GM18498 (cell line): ENCODE measurements at regions not wholly inside any gene's neighbourhood (a gene's known extent, or its start where the extent isn't known, plus 50 kb on each side); places are given as distances from the start of the nearest gene placed in this dataset.
"Not testable (repeated sequence)": the region's sequence is repeated elsewhere in the genome, so short reads cannot be mapped to it uniquely, and the experiment has no call there.

Source experiments
- ATAC-seq: cut with Tn5 transposase; IDR thresholded peaks from one replicate; pipeline ENCODE4 v1.9.1; 2021; ENCODE audit warnings: mild to moderate bottlenecking, moderate library complexity; ENCODE audit not compliant: unreplicated experiment

DNA sequence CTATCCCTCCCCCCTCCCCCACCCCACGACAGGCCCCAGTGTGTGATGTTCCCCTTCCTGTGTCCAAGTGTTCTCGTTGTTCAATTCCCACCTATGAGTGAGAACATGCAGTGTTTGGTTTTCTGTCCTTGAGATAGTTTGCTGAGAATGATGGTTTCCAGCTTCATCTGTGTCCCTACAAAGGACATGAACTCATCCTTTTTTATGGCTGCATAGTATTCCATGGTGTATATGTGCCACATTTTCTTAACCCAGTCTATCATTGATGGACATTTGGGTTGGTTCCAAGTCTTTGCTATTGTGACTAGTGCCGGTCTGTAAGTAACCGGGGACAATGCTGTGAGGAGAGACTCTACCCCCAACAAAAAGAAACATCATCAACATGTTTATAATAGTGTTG lies 217.2 kb downstream of the SEC23IP start:
- ATAC-seq, result not testable (repeated sequence)

DNA sequence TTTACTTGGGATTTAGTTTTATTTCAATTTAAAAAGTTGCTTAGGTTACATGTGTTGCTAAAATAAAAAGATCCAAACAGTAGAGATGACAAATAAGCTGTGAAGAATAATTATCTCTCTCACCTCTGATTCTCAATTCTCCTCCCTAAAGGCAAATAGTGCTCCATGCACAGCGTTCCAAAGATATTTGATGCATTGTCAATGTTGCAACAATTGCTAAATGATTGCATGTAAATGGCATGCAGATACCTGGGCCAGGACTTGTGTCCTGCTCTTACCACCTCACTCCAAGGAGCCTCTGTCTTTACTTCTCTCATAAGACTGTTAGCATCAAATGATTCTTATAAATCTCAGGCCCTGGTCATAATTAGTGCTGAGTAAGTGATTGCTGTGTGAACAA lies 217.7 kb downstream of the SEC23IP start:
- ATAC-seq, result no peak

DNA sequence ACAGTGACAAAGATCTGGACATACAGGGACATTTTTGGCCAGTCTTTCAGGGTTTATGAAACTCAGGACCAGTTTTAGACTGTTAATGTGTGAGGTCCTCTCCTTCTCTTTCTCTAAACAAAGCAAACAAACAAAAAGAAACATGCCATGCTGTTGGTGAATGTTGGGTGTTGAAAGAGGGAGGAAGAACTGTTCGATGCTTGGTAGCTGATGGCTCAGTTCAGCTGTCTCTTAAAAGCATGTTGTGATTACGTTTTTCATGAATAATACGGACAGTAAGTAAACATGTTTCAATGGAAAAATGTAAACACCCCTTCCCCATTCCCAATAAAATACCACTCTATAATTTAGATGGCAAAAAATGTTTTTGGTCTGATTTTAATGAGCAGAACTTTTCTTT lies 219.1 kb downstream of the SEC23IP start:
- no peak for ATAC-seq

DNA sequence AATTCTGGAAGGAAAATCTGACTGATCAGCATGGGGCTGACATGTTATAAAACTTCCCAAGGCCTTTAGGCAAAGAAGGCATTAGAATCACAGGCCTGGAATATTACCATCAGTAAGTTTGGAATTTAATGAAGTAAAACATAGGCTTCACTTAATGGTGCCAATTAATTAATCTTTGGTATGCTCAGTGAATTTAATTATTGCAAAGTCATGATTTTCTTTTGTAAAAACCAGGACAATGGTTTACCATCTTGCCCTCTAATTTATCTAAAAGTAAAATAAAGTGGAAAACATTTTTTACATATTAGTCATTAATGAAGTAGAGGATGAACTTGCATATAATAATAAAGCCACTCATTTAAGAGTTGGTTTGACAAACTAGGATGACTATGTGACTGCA lies 220.3 kb downstream of the SEC23IP start:
- ATAC-seq, result no peak

DNA sequence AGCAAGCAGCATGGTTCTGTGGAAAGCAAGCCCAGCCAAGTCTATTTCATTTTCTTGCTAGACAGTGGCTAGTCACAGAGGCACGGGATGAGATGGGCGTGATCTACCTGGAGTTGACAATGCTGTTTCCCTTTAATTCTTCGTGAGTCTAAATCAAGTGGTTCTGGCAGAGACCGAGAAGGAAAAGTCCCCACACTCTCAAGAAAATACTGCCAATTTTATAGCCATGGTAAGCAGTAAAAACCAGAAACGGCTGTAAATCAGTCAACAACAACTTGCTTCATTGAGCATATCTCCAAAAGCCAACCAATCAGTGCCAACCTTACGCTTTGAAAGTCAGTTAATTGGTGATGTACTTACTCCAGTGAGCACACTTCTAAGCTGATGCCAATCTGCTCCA lies 223.4 kb downstream of the SEC23IP start:
- ATAC-seq, result no peak

DNA sequence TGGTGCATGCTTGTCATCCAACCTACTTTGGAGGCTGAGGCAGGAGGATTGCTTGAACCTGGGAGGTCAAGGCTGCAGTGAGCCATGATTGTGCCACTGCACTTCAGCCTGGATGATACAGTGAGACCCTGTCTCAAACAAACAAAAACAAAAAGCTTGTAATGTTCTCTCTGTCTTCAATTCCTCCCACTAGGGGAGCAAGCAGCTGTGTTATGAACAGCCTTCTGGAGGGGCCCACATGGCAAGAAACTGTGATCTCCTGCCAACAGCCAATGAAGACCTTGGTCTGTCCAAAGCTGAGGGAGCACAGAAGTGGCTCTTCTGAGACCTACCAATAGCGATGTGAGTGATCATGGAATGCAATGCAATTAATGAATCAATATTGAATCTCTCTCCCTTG lies 229.2 kb downstream of the SEC23IP start:
- no peak for ATAC-seq

DNA sequence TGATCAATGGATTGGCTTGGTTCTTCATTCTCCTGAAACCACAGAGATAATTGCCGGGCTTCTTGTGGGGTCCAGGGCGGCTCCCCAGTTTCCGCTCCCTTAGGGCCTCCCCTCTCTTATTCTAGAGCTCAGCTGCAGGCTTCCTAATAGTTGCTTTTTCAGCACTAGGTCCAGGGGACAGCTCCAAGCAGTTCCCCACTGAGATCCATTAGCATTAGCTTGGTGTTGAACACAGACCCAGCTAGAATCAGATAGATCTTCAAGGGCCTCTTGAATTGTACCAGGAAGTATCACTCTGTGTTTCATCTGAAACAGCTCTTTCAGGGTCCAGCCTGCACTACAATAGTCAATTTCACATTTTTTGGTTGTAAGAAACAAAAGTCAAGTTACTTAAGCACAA lies 238.7 kb downstream of the SEC23IP start:
- ATAC-seq, result no peak

DNA sequence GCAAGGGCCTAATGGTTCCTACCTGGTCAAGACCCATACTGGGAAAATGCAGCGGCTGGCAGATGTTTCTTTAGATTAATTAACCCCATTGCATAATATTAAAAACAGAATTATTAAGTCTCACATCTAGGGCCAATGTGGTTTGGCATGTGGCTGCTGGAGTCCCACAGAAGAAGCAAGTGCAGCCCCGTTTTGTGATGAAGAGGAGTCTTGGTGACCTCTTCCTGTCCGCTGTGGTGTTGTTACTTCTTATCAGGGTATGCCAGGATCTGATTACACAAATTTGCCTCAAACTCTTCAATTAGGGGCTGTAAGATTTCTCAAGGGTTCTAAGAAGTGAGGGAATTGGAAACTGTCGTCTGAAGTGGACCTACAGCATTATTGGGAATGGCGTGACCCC lies 240.3 kb downstream of the SEC23IP start:
- no peak for ATAC-seq

DNA sequence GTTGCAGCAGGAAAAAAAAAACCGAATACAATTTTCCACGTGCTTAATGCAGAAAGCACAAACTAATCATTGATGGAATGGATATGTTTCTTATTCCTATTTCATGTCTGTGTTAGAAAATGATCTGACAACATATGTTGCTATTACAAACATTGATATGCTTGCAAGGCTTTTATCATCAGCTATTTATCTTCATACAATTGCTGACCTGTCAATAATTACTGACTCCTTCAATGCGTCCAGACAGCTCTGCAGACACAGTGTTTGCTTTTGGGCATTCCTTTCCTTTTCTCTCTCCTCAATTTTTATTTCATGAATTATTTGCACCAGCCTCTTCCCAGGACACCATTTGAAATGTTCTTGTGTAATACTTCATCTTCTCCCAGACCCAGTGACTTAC lies 246.2 kb downstream of the SEC23IP start:
- no peak for ATAC-seq

DNA sequence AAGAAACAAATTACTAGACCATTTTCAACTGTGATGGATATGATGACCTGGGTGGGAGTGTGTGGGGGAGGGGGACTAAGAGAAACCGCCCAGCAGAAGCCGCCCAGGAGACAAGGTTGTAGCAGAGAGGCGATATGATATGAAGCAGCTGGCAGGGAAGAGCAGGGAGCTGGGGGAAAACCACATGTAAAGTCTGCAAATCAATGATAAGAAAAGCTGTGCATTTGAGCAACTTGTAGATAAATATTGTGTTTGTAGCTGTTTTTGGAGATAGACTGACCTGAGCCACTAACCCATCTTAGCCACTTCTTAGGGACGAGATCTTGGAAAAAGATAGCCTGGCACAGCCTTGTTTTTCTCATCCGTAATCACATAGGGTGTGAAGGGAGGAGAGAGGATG lies 252.6 kb downstream of the SEC23IP start:
- no peak for ATAC-seq

DNA sequence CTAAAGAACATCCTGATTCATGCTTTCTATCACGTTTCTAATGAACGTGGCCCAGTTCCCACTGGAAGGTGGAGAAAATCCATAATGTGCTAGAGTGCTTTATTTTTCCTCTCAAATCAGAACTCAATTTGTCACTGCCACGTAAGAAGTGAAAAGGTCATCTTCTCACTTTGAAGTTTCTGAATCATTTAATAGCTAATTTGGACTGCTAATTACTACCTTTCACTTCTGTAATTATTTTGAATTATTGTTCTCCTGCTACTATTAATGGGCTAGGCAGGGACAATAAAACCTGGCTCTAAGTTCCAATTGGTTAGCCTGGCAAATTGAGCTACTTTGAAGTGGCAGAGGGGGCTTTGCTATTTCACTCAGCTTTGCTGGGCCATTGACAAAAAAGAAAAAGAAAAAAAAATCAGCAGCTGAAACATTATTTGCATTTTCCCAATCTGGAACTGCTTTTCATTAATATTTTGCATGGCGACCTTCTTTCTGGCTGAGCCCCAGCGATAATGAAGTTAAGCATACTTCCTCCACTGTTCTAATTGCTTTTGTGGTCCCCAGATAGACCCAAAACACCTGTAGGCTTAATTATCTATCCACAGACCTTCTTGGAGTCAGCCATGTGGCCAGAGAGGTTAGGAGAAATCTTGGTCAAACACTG lies 264.2 kb downstream of the SEC23IP start:
- no peak for ATAC-seq

DNA sequence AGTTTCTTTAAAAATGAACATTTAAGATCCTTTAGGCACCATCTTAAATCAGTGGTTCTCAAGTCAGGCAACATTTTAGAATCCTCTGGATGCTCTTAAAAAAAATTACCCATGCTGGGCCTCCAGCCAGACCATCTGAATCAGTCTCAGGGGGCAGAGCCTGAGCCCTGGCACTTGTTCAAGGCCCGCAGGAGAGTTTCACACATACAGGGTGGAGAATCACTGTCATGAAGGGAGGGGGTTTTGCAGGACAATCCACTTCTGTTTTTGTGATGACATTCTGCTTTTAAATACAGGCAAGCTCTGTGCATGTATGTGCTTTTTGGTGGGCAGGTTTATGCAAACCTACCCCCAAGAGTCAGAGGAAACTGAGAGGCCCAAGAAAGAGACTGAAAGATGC lies 268.6 kb downstream of the SEC23IP start:
- no peak for ATAC-seq

DNA sequence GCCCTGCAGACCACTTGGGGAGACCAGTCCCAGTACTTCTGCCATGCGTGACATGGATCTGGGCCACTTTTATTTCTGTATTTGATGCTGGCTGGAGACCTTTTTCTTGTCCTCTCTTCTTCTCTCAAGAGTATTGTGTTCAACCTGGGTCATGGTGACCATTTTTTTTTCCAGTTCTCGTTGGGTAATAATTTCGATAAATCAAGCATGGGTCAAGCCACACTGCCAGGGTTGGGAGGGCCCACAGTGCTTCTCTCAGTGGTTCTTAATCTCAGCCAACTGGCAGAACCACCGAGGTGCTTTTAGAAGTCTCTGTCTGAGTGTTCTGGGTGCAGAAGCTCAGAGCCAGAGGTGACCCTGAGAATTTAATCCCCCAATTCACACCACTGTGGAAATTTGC lies 269.9 kb downstream of the SEC23IP start:
- ATAC-seq, result no peak

DNA sequence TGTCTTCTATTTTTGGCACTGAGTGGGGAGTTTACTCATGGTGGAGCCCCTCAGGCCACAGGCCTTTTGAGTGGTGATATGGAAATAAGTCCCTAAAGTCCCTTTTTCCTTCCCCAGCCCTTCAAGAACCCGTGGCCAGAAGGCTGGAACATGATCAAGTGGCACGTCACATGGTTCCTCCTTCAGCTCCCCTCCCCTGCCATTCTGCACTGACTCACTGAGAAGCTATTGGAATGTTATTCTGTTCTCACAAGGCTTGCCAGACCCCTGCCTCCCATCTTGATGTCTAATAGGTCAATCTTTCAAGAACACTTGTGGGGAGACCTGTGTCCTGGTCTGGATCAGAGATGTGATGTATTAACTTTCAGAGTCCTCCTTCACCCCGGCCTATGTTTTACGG lies 279.8 kb downstream of the SEC23IP start:
- ATAC-seq, result no peak

DNA sequence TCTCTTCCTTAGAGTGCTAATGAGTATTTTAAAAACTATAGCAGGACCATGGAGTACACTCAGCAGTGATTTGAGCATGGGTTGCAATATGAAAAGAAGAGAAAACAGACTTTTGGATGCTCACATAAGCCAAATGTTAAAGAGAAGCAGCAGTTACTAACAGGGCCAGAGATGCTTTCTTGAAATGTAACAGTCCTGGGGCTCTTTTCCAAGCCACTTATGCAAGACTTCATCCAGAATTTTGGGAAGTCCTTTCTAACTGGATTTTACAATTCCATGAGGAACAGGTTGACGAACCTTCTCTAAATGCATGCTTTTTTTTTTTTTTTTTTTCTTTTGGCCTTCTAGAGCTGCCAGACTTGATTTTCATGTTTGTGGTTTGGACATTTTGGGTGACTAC lies 282.0 kb downstream of the SEC23IP start:
- ATAC-seq, result no peak

DNA sequence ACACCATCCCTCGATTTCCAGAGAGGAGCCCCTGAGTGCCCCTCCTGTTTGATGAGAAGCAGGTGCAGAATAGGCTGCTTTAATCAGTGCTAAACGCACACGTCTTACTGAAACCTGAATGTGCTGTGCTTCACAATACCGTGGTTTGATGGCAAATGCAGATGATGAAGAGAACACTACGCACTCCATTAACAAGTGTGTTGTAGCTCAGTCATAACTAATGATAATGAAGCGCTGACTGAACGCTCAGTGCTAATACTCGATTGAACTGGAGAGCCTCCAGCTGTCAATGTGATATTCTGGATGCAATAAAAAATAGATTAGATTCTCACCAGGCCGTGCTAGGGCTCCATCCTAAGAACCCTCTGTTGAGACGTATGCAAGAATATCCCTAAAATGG lies 279.7 kb upstream of the PLPP4 start:
- ATAC-seq, result no peak

DNA sequence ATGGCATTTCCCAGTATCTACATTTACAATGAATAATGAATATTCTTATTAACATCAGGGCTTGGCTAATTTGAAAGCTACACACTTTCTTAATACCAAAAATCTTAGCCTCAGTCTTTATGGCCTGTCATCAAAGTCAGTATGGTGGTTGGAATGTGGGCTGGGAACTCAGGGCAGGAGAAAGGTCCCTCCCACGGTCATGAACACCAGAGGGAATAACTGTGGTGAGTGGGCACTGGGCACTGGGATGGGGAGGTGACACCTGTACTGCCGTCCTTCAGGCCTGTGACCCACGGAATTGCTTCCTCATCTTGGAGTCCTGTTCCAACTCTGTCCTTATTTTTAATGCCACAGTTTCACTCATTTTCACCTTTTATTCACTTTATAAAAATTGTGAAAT lies 276.9 kb upstream of the PLPP4 start:
- ATAC-seq, result no peak

DNA sequence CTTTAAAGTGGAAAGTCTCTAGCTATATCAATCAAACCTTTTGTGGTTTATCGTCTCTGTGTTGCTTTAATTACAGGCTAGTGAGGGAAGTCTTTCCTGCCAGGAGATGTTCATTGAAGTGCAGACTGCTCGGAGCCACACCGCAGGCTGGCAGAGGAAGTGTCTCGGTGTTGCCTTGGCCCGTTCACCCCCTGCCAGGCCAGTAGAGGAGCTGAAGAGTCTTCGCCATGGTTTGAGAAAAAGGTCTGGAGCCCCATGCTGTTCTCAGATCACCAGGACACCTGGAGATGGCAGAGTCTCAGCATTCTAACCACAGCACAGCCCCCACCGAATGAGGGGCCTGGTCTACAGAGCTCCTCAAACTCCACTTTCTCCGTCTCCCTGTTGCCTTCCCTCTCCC lies 275.9 kb upstream of the PLPP4 start:
- ATAC-seq, result no peak

DNA sequence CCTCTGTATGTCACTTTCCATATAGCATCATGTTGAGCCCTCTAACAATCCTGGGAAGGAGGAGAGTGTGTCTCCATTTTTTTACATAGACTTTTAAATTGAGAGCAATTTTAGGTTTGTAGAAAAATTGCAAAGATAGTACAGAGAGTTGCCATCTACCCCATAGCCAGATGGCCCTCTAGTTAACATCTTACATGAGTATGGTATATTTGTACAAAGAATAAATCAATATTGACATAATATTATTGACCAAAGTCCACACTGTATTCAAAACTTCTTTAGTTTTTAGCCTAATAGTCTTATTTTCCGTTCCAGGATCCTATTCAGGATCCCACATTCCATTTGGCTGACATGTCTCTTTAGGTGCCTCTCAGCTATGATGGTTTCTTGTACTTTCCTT lies 274.6 kb upstream of the PLPP4 start:
- ATAC-seq, result no peak

DNA sequence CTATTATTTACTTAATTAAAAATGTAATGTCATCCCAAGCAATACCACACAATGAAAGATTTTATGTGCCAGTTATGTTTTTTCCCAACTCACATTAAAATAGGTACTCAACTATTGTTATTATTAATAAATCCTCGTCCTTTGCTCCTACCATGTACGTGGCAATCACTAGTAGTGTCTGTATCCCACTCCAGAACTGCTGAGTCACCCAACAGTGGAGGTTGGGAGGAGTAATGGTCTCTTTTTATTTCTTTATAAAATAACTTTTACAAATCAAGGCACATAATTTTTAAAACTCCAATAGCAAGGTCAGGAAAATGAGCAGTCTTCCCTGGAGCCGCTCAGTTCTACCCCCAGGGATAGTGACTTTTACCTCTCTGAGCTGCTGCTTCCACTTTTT lies 273.5 kb upstream of the PLPP4 start:
- no peak for ATAC-seq

DNA sequence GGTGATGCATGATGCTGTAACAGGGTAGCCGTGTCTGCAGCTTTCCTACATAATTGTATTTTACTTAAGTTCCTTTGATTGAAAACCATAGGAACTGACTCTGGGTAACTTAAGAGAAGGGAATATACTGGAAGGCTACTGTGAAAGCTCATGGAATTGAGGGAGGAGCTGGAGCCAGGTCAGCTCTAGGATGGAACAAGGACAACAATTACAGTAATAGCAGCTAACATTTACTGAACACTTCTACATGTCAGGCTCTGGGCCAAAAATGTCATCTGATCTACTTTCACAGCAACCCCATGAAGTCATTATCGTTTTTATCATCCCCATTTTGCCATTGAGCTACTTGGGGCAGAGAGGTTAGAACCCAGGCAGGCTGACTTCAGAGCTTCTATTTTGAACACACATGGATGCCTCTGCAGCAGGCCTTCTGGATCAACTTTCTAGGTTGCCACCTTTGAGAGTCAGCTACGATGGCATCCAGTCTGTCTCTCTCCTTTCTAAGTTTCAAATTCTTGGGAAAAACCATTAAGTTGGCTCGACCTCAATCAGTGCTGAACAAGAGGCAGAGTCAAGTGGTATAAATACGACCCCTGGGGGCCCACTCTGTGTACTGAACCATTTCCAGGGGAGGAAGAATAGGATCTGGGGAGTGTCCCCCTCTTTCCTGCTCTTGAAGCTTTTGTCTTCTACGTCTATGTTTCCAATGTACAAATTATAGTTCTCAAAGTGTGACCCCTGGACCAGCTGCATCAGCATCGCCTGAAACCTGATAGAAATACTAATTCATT lies 272.3 kb upstream of the PLPP4 start:
- no peak for ATAC-seq

DNA sequence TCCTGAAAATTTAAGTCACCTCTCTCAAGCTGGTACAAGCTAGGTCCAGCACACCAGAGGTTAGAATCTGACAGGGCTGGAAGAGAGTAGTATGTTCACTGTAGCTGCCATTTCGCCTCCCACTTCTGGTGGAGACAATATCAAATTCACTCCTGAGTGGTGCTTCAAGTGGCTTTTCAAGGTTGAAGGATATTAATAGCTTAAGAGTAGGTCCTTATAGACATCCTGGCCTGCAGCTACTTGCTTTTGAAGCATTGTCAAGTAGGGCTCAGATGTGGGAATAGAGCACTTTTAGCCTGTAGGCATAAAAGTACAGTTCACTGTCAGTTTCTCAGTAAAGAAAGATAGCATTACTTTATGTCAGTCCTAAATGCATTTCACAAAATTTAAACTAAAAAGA lies 270.5 kb upstream of the PLPP4 start:
- no peak for ATAC-seq

DNA sequence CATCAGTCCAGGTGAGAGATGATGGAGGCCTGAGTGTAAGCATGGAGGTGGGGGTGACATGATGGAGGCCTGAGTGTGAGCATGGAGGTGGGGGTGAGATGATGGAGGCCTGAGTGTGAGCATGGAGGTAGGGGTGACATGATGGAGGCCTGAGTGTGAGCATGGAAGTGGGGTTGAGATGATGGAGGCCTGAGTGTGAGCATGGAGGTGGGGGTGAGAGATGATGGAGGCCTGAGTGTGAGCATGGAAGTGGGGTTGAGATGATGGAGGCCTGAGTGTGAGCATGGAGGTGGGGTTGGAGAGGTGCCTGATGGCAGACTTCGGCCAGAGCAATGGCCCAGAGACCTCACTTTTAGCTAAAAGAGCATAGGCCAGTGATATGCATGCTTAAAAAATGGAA lies 269.9 kb upstream of the PLPP4 start:
- ATAC-seq, result not testable (repeated sequence)
